HG02884 (cell line): ENCODE measurements at regions not wholly inside any gene's neighbourhood (a gene's known extent, or its start where the extent isn't known, plus 50 kb on each side); places are given as distances from the start of the nearest gene placed in this dataset.
A peak's percentile ranks its signal among the peaks of the same experiment; 100 is the strongest.

Source experiments
- ATAC-seq: cut with Tn5 transposase; IDR thresholded peaks from one replicate; pipeline ENCODE4 v1.9.1; 2021; ENCODE audit warnings: mild to moderate bottlenecking, moderate library complexity; ENCODE audit not compliant: unreplicated experiment

- ATAC-seq, result no peak
Measured at GRCh38 chr2:191601060-191601459, 76.9 kb upstream of the NABP1 start.

- ATAC-seq, result no peak
Measured at GRCh38 chr2:191604154-191604553, 73.8 kb upstream of the NABP1 start.

- no peak for ATAC-seq
Measured at GRCh38 chr2:191607096-191607495, 70.8 kb upstream of the NABP1 start.

GRCh38 chr2:191610756-191611155, 67.2 kb upstream of the NABP1 start:
- ATAC-seq, result no peak

GRCh38 chr2:191611614-191612013, 66.3 kb upstream of the NABP1 start:
- peak; percentile 96 for ATAC-seq

GRCh38 chr2:191612496-191612895, 65.4 kb upstream of the NABP1 start:
- no peak for ATAC-seq

- no peak for ATAC-seq
Measured at GRCh38 chr2:191614759-191615158, 63.2 kb upstream of the NABP1 start.

- ATAC-seq, result no peak
Measured at GRCh38 chr2:191615596-191615995, 62.3 kb upstream of the NABP1 start.

- peak; percentile 83 for ATAC-seq
Measured at GRCh38 chr2:191617575-191617974, 60.4 kb upstream of the NABP1 start.

- peak; percentile 9 for ATAC-seq
Measured at GRCh38 chr2:191618046-191618780, 59.7 kb upstream of the NABP1 start.

GRCh38 chr2:191618786-191619185, 59.1 kb upstream of the NABP1 start:
- no peak for ATAC-seq

- ATAC-seq, result no peak
Measured at GRCh38 chr2:191620144-191620543, 57.8 kb upstream of the NABP1 start.

GRCh38 chr2:191622374-191623320, 55.3 kb upstream of the NABP1 start:
- no peak for ATAC-seq

- ATAC-seq, result no peak
Measured at GRCh38 chr2:191625016-191625415, 52.9 kb upstream of the NABP1 start.

GRCh38 chr2:191625446-191625845, 52.5 kb upstream of the NABP1 start:
- no peak for ATAC-seq

- no peak for ATAC-seq
Measured at GRCh38 chr2:191626497-191627151, 51.3 kb upstream of the NABP1 start.

- ATAC-seq, result no peak
Measured at GRCh38 chr2:191627518-191627917, 50.4 kb upstream of the NABP1 start.
